Hindlimb muscle (tissue), 1 donor: ENCODE measurements at regions not wholly inside any gene's neighbourhood (a gene's known extent, or its start where the extent isn't known, plus 50 kb on each side); places are given as distances from the start of the nearest gene placed in this dataset.
"Not testable (repeated sequence)": the region's sequence is repeated elsewhere in the genome, so short reads cannot be mapped to it uniquely, and the experiment has no call there.

ENCODE experiments used
- DNase-seq: peaks from one replicate; pipeline ENCODE4 v3.0.0-alpha.2; 2013

DNA sequence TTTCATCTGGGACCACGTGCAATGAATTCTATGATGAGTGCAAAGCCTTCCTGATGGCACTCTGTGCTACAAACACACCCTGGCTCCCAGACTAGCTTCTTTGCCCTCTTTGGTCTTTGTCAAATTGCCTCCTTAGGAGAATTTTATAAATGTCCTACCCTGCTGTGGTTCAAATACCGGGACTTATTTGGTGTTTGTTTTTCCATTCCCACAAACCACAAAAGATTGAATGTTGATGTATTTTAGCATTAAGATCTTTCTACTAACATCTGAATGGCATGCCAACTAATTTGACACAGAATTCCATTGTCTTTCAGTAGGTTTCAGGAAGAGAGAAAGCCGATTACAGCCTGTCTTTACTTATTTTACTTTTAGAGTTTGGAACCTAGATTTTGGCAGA lies 424.2 kb upstream of the SLC35B3 start:
- DNase-seq: no peak

DNA sequence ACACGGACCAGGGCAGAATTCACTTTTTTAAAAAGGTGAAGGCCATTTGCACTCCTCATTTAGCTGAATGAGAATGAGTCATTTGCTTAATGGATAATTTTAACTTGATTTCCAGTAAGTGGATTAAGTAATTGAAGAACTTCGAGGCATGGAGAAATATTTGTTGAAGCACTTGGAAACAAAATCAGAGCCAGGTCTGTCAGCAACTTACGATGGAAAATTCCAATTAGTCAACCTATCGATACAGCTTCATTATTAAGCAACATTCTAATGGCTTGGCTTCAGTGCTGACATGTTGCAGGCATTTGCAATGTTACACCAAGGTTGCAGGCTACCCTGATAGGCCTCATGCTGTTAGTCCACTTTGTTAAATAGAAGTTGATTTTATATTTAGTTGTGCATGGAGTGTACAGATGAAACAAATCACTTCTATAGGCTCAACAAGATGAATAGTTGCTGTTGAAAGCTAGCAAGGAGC lies 423.5 kb upstream of the SLC35B3 start:
- no peak for DNase-seq

DNA sequence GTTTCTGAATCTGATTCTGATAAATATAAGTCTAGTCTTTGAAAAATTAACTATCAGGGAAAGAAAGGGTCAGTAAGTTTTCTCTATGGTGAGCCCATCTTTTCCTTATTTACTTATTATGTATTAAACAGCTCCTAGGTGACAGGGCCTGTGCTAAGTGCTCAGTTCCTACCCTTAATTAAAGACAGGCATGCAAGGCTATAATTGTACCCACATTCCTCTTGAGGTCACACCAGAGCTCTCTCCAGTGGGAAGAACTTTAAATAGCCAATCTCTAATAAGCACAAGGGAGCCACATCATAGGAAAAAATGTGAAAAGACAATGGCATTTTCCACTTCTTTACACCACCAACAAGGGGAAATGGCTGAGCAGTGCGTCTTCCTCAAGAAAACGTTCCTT lies 421.8 kb upstream of the SLC35B3 start:
- no peak for DNase-seq

DNA sequence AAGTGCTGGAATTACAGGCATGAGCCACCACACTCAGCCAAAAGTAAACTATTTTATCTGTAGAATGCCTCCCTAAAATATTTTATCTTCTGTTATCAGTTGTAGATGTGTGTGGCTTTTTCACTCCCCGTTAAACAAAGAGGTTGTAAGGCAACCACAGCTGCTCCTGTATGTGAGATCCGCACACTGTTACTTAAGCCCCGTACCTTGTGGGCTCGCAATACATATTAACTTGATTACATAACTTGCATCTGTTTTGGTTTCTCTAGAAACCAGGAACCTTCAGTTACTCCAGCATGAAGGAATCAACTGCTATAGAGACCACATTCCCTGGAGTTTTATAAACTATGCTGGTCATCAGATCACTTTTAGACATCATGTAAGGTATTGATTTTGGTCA lies 420.1 kb upstream of the SLC35B3 start:
- DNase-seq: no peak

DNA sequence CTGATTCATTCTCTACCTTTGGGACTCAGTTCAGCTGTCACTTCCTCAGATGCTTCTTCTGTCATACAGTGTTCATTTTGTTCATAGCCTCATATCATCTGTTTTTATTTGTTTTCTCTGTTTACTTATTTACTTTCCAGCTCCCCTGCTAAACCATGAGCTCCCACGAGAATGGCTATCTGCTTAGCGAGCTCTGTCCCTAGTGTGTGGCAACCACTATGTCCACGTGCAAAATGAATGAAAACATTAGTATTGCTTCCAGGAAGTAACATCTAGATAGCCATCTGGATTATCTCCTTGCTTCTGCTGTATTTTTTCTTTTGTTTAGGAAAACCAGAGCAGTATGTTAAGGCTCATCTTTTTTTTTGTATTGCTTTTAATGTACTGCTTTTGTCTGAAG lies 417.0 kb upstream of the SLC35B3 start:
- no peak for DNase-seq

DNA sequence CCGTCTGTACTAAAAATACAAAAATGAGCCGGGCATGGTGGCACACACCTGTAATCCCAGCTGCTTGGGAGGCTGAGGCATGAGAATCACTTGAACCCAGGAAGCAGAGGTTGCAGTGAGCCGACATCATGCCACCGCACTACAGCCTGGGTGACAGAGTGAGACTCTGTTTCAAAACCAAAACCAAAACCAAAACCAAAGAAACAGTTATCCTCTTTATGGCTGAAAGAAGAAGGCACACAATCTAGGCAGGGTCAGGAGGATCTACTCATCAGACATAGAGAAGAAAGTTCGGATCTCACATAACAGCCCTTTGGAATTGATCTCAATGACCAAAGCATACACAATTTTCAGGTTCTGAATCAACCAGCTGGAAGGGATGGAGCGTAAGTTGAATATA lies 411.3 kb upstream of the SLC35B3 start:
- DNase-seq: not testable (repeated sequence)

DNA sequence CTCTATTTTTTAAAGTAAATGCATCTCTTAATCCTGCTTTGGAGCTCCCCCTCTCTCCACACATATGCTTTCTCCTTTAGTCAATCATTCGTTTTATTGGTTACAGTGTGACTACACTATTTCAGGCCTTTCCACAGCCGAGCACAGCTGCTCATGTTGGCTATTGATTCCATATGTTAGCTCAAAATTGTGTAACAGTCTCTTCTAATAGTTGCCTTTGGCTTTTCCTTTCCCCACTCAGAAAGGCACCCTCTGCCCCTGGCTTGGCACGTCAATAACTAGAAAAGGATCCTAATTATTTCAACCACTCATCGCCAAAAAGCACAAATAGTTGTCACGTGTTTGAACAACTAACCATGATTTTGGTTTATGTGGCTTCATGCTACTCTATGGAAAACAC lies 410.3 kb upstream of the SLC35B3 start:
- no peak for DNase-seq

DNA sequence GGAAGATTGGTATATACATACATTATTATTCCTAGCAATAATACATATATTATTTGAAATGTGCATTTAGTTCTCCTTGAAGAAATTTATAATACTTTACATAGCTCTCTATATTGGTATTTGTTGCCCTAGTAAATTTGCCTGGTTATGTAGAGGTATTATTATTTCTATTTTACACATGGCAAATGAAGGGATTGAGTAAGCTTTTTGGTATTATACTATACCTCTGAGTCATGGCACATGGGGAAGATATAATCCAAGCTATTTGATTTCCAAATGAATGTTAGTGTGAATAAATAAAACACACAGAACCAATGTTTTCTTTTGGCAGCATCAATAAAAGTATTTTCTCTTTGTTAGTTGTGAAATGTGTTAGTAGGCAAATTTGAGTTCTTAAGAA lies 409.6 kb upstream of the SLC35B3 start:
- DNase-seq: no peak

DNA sequence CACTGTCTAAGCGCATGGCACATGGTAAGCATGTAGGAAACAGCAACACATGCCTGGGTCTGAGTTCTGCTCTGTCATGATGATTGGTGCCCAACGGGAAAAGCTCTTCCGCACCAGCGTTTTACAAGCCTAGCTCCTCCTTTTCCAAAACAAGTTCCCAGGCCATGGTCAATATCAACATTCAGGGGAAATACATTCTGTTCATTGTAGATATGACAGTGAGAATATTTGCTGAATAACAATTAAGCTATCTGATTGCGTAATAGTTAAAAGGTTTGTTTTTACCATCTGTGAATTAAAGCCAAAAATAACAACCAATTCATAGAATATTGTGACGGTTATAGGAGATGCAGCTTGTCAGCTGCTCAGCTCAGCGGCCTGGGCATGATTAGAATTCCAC lies 404.3 kb upstream of the SLC35B3 start:
- DNase-seq: no peak

DNA sequence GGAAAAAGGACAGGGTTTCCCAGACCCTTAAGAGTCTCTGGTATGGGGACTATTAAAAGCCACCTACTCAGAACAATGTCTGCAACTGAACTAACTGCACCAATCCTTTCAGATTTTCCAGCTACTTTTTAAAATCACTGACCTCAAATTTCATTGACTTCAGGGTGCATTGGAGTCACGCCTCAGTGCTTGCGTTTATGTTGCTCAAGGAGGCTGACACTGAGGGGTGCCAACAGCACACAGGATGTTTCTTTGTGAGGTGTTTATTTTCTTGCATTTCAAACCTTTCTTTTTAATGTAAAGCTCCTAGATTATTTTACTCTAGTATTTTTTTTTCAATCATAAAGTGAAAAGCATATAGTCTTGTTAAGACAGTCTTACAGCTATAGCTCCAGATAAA lies 402.0 kb upstream of the SLC35B3 start:
- no peak for DNase-seq

DNA sequence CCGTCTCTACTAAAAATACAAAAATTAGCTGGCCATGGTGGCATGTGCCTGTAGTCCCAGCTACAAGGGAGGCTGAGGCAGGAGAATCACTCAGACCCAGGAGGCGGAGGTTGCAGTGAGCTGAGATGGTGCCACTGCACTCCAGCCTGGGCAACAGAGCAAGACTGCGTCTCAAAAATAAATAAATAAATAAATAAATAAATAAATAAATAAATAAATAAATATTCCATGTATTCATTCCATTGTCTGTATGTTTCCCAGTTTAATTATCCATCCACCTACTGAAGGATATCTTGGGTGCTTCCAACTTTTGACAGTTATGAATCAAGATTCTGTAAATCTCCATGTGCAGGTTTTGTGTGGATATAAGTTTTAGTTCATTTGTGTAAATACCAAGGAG lies 397.4 kb upstream of the SLC35B3 start:
- DNase-seq: not testable (repeated sequence)

DNA sequence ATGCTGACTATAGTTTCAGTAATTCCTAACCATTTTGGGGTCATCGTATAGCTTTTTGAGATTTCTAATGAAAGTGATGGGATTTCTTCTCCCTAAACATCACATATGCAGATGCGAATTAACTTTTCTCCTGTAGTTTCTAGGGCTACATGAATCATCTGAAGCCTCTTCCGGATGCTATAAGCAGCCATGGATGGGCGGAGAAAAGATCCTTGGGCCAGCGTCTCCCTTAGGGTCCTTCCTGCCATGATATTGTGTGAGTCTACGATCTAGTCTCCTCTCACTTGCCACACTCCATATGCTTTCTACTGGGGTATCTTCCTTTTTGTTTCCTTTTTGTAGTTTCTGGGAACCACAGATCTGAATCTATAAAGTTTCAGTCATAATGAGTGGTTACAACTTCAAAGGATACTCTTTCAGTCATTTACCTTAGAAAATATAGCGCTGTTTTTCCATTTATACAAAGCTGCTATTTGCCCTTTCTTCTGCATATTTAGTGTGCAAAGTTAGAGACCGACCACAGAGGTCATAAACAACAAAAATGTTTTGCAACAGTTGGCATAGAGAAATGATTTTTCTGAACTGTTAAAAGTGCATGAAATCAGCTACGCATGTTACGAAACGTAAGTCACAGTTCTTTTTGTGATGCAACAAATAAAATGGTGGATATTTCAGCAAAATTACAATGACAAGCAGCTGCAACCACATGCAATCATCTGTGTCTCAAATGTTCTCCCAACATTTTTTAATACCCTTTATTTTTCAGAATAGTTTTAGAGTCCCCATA lies 396.2 kb upstream of the SLC35B3 start:
- no peak for DNase-seq

DNA sequence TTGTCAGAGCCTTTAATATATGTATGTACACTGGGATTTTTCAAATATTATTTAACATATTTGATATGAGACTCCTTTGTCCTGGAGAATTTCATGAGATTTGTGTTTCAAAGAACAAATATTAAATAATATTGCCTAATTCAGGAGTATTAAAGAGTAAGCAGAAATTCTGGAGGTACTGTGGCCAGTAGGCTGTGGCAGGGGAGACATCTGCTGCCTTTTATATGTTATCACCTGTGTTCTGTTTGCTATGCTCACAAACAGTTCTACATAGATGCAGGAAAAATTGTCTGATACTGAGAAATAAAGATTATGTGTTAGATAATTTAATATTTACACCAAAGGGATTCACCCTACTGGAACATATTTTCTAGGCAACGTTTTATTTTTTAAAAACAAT lies 395.4 kb upstream of the SLC35B3 start:
- no peak for DNase-seq

DNA sequence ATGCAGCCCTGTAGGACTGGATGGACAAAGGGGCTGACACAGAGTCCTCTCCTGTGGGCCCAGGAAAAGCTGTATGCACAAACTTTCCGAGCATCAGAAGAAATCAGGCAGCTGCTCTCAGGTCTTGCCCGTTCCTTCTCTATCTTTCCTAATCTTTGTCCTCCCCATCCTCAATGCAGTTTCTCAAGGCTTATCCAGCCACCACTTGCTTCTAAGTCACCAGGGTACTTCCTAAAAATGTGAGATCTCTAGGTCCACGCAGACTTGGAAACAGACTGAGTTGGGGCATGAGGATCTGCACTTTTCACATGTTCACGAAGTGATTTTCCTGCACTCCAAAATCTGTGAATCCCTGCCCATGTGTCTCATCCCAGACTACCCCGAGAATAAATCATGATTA lies 394.5 kb upstream of the SLC35B3 start:
- no peak for DNase-seq

DNA sequence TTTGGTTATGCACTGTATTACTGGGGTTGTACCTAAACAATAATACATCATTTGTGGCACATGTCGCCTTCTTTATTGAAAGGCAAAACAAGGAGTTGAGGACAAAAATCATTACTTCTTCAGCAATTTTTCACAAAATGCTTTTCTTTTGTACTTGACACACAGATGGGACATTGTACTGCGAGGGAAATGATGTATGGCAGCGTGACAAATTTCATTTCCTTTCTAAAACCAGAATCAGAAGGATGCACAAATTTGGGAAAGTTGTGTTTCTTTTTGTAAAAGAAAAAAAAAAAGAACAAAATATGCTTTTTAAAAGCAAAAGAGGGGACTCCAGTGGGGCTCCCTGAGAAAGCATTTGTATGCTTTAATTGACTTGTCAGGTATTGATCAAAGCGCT lies 394.0 kb upstream of the SLC35B3 start:
- no peak for DNase-seq

DNA sequence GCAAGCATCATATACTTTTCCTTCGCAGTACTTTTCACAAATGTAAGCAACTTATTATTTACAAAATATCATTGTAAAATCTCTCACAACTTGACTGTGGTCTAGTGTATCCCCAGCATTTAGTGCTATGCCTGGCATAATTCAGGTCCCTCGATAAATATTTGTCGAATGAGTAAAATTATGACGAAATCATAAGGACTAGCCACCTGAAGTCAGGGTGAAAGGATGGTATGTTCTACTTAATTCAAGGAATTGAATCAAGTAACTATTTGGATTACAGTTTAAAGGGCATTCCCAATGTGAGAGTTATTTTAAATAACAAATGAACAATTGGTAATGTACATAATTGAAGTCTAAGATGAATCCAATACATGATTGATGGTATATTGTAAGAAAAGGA lies 393.0 kb upstream of the SLC35B3 start:
- no peak for DNase-seq

DNA sequence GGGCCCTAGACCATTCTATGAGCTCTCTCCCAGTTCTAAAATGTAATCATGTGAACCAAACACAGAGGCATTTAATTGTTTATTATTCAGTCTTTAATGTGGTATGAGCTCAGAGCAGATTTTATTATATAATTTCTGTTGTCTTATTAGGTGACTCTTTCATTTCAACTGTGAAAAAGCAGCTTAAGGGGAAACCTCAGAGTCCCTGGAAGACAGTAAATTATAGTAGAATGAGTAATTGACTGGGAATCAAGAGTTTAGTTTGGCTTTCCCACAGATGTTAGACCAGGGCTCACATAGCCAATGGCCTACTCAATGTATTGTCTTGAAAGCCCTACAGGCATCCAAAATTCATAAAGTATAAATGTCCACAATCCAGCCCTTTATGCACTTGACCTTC lies 390.4 kb upstream of the SLC35B3 start:
- DNase-seq: no peak

DNA sequence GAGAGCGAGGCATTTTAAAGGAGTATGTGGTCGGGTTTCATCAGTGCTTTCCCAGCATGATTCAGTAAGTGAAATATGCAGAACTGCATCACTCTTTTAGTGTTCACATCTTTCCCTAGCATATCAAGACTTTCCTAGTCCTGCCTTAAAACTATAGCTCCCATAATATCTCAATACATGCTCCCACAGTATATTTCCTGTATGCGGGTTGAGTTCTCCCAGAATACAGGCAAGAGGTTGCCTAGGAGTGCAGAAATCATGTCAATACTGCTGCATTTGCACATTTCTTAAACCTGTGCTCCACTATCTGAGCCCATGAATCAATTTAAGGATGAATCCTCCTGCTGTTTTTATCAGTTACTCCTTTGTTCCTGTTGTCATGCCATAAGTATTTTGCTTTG lies 386.6 kb upstream of the SLC35B3 start:
- no peak for DNase-seq

DNA sequence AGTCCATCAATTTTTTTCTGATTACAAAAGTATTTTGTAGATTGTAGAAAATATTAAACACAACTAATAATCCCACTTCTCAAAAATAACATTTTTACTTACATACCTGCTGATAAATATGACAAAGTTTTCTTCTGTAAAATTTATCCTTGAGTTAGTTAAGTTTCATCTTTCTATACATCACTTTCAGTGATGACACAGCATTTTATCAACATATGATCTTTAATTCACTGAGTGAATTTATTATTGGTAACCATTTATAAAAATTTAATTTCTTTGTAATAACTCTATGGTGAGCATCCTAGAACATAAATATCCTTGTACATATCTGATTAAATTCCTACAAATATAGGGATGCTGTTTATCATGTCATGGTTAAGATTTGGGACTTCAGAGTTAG lies 385.0 kb upstream of the SLC35B3 start:
- no peak for DNase-seq

DNA sequence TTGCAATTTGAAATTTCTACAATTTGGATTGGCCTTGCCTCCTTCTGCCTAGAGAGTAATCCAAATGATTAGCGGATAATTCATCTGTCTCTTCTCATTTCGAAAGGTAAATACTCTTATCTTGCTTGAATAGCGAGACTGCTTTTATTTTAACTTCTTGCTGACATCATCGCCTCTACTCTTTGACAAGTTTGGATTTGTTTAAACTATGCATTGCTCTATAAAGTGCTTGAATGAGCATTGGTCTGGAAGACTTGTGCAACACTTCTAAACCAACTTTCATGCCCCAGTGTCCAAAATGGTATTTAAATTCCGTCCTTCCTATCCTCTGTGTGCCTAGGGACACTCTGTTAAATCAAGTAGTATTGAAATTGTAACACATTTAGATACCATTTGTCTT lies 384.1 kb upstream of the SLC35B3 start:
- DNase-seq: no peak

DNA sequence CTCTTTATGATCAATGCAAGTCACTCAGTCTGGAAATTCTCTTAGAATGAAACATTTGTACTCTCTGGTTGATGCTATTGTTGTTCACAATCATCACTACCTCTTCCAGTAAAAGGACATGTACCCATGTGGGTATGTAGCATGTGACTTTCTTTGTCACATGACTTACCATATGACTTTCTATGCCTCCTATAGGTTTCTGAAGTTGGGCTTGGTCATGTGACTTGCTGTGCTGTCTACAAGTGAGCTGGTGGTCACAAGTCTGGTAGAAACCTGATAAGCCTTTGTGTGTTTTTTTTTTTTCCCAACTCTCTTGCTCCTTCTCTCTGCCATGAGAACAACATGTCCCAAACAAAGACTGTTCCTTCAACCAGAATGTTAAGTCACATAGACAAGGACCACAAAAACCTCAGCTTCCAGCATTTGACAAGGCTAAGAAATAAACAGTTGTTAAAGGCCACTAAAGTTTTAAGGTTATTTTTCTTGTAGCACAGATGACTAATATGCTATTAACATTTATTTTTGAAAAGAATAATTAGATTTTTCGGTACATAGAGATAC lies 379.2 kb upstream of the SLC35B3 start:
- no peak for DNase-seq

DNA sequence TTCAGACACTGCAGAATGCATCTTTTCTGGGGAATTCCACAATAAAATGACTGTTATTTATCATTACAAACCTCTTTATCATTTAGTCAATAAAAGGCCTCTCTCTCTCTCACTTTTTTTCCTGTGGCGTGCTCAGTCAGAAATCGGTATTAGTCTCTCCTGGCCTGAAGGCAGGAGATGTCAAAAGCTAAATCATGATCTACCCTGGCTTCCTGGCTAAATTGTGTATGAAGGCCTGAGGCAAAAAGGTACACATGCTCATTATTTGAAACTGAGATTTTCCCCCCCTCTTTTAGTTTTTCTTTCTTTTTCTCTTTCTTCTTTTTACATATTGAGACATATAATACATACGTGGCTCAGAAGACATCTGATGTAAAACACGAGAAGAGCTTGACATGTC lies 375.0 kb upstream of the SLC35B3 start:
- DNase-seq: no peak

DNA sequence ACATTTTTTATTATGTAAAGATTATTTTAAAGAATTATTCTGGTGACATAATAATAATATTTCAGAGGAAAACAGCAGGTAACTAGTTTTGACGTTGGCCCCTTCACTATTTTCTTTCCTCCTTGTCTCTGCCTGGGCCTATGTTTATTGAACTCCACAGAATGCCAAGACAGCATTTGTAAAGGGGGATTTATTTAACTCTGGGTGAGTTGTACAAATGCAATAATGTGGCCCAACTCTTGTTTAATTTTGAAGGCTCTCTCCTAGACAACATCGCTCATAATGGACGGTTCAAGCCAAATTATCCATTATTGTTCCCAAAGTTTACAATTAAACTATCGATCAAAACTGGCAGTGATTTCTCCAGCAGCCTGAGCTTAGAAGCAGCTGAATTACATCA lies 374.3 kb upstream of the SLC35B3 start:
- DNase-seq: no peak

DNA sequence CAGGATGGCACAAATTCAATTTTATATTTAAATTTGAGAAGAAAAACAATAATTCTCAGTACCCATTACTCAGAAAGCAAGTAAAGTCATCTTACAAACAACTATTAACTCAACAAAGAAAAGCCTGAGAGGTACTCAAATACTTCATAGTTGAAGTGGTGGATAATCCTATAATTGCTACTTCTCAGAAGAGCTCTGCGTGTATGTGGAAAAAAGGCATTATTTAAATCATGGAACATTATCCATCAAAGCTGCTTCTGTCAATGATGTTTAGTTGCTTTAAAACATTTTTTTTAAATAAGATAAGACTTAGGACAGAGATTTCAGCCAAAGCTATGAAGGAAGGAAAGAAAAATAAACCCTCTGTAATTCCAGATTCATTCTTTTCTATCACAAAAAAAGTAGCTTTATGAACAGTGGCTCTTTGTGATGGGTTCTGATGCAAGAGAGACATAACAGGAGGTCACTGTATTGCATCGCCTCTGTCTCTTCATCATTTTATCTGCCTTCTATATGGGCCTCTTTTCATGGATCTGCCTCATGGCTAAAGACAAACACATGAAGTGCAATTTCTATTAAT lies 367.9 kb upstream of the SLC35B3 start:
- DNase-seq: no peak
